LNCaP clone FGC (cell line): ENCODE measurements at regions not wholly inside any gene's neighbourhood (a gene's known extent, or its start where the extent isn't known, plus 50 kb on each side); places are given as distances from the start of the nearest gene placed in this dataset.

Source experiments
- DNase-seq: peaks from one replicate; pipeline ENCODE4 v3.0.0-alpha.2; 2011; ENCODE audit warnings: low read depth
- H3K4me3 ChIP-seq: 2 replicates; pipeline ENCODE4 v1.5.1; 2011; ENCODE audit warnings: mild to moderate bottlenecking, low read depth, low read length, control low read depth
- TF ChIP-seq, protein P1 (sequence below): IDR thresholded peaks from 2 replicates; pipeline ENCODE4 v1.5.1; 2012; ENCODE audit warnings: mild to moderate bottlenecking; ENCODE audit not compliant: control insufficient read depth, insufficient read depth; ENCODE audit errors: extremely low read depth

DNA sequence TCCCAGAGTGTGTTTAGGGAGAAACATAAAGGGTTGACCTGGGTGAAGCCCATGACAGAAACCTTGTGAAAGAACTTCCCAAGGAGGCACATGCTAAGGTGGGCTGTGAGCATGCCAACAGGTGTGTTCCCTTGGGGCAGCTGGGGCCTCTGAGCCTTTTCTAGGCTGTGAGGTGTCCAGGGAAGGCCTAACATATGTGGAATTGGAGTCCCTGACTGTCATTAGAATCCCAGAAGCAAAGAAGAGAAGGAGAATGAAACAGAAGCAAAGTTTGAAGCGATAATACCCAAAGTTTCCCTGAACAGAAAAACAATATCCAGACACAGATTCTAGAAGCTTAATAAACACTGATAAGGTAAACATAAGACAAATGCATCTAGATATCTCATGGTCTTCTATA is 143.3 kb downstream of the CD83 start:
- no peak for DNase-seq
- no peak overlapping the region for H3K4me3 ChIP-seq
- TF ChIP-seq, protein P1, sequence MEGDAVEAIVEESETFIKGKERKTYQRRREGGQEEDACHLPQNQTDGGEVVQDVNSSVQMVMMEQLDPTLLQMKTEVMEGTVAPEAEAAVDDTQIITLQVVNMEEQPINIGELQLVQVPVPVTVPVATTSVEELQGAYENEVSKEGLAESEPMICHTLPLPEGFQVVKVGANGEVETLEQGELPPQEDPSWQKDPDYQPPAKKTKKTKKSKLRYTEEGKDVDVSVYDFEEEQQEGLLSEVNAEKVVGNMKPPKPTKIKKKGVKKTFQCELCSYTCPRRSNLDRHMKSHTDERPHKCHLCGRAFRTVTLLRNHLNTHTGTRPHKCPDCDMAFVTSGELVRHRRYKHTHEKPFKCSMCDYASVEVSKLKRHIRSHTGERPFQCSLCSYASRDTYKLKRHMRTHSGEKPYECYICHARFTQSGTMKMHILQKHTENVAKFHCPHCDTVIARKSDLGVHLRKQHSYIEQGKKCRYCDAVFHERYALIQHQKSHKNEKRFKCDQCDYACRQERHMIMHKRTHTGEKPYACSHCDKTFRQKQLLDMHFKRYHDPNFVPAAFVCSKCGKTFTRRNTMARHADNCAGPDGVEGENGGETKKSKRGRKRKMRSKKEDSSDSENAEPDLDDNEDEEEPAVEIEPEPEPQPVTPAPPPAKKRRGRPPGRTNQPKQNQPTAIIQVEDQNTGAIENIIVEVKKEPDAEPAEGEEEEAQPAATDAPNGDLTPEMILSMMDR, result no peak

DNA sequence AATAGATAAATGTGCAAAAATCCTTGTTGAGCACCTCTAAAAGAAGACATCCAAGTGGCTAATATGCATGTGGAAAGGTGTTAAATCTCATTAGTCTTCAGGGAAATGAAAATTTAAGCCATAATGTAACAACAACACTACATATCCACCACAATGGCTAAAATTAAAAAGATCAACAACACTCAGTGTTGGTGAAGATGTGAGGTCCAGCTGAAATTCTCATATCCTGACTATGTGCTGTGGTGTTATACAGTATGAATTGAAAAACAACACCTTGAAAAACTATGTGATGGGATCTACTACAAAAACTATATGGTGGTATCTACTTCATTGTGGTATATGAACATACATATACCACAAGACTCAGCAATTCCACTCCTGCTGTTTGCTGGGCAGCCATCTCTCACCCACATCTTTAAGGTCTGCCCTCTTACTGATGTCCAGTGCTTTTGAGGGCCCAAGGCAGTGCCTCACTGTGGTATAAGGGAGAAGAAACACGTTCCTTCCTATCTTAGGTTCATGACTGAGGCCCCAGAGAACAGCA is 146.4 kb downstream of the CD83 start:
- no peak overlapping the region for H3K4me3 ChIP-seq
- no peak for DNase-seq
- TF ChIP-seq, protein P1, result no peak

DNA sequence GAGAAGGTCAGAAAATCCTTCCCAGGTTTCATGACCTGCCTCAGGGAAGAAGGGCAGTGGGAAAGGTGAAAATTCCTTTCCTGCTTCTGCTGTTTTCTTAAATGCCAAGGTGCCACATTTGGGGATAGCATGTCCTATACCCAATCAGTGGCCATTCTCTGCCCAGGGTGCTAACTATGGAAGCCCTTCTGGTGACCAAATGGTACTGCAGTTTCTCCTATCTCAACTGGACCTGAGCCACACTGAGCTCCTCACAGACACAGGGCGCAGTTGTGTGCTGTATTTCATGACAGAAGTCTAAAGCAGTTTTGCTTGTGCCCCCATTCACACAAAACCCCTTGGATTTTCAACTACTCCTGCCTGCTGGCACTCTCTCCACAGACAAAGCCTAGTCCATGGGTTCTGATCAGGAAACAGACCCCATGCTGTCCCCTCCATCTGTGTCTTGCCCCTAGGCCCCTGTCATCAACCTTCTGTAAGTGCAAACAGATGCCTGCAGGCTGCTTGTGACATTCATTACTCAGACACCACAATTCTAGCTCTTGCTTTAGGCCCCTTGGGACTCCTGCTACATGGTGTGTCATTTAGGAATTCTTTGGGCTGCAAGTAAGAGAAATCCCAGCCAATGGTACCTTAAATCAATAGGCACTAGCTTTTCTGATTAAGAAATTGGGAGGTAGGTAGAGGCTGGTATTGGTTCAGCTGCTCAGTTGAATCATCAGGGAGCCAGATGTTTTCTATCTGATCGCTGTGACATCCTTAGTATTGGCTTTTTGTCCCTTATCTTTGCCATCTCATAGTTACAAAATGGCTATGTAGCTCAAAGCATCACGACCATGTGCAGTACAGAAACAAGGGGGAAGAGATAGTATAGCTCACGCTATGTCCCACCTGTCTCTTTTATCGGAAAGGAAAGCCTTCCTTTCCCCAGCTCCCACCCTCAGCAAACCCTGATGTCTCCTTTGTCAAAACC is 147.8 kb downstream of the CD83 start:
- no peak for DNase-seq
- no peak overlapping the region for H3K4me3 ChIP-seq
- TF ChIP-seq, protein P1, result no peak

DNA sequence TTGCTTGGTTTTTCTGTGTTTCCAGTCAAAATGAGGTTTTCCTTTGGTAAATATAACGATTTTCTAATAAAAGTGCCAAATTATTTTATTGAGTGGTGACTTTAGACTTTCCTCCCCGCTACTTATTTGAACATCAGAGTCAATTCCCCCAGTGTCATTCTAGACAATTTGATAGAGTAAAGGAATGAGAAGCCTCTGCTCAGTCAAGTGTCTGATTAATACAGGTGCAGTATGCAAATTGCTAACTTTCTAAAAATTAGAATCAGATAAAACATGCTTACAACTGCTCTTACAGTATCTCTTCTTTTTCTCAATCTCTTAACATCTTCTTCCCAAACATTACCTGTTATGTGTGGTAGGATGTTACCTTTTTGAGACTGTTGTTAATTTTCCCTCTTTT is 148.7 kb downstream of the CD83 start:
- no peak for DNase-seq
- H3K4me3 ChIP-seq, result no peak overlapping the region
- TF ChIP-seq, protein P1, result no peak

DNA sequence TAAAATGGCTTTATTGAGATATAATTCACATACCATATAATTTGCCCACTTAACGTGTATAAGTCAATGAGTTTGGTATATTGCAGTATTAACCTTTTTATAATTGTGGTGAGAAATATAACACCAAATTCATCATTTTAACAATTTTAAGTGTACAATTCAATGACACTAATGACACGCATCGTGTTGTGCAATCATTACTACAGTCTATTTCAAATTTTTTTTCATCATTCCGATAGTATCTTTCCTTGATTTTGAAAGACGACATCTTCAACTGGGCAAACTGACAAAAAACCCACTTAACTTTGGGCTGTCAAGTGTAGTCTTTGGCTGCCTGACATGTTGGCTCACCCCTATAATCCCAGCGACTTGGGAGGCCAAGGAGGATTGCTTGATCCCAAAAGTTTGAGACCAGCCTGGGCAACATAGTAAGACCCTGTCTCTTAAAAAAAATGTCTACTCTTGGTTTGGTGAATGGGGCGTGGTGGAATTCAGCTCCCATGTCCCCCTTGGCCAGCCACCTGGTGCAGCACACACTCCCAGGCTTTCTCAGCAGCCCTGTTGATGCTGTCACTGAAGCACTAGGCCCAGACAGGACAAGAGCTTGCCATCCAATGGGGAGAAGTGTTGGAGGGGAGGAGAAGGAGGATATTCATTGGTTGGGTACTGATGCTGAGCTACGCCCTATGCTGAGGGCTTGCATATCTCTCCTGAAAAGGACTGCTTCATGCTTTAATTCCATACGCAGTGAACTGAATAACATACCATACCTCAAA is 150.5 kb downstream of the CD83 start:
- no peak for DNase-seq
- TF ChIP-seq, protein P1, result no peak

DNA sequence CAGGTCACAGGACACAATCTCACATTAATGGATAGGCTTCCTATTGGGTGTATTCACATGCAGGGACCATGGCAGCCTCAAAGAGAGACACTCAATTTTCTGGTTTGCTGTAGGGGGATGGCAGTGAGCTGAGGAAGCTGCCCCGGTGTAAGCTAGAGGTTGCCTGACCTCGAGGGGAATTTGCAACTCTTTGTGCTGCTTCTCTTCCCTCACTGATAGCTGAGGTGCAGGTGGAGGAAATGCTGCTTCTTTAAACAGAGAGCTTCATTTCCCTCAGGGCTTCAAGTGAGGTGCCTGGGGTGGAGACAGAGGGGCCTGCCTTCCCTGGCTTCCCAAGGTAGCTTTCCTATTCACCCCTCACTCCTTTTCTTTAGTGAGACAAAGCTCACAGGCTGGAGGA is 151.9 kb downstream of the CD83 start:
- TF ChIP-seq, protein P1, result no peak
- H3K4me3 ChIP-seq, result no peak overlapping the region
- DNase-seq, result no peak

More for the DNA sequence above, 150.5 kb downstream of the CD83 start:
- H3K4me3 ChIP-seq, result no peak overlapping the region
